GM18873 (cell line): ENCODE measurements at regions not wholly inside any gene's neighbourhood (a gene's known extent, or its start where the extent isn't known, plus 50 kb on each side); places are given as distances from the start of the nearest gene placed in this dataset.
A peak's percentile ranks its signal among the peaks of the same experiment; 100 is the strongest.
"Not testable (repeated sequence)": the region's sequence is repeated elsewhere in the genome, so short reads cannot be mapped to it uniquely, and the experiment has no call there.

Source experiments
- ATAC-seq: cut with Tn5 transposase; IDR thresholded peaks from one replicate; pipeline ENCODE4 v1.9.1; 2021; ENCODE audit warnings: mild to moderate bottlenecking, moderate library complexity, moderate number of reproducible peaks; ENCODE audit not compliant: unreplicated experiment, low FRiP score

DNA sequence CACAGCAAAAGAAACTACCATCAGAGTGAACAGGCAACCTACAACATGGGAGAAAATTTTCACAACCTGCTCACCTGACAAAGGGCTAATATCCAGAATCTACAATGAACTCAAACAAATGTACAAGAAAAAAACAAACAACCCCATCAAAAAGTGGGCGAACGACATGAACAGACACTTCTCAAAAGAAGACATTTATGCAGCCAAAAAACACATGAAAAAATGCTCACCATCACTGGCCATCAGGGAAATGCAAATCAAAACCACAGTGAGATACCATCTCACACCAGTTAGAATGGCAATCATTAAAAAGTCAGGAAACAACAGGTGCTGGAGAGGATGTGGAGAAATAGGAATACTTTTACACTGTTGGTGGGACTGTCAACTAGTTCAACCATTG lies 207.8 kb downstream of the USP6NL start:
- ATAC-seq = not testable (repeated sequence)

DNA sequence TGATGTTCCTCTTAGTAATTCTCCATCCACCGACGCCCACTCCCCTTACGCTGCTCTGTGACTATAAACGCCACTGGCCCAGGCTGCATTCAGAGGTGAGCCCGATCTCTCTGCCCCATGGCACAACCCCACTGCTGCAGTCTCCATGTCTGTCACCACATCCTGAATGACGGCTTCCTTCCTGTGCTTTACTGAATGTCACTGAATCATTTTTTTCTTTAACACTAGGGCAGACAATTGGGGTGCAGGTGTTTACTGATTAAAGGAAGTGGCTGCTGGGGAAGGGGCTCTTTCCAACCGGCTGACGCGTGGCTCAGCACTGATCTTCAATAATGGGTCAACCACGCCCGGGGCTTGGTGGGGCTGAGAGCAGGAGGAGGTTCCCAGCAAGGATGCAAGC lies 208.3 kb downstream of the USP6NL start:
- ATAC-seq = peak; percentile 63

- ATAC-seq = no peak
These were observed 209.1 kb downstream of the USP6NL start for GRCh38 chr10:11402392-11402791.

- no peak for ATAC-seq
These were observed 209.9 kb downstream of the USP6NL start for GRCh38 chr10:11401264-11402235.

- ATAC-seq = no peak
These were observed 213.4 kb downstream of the USP6NL start for GRCh38 chr10:11397980-11398580.

DNA sequence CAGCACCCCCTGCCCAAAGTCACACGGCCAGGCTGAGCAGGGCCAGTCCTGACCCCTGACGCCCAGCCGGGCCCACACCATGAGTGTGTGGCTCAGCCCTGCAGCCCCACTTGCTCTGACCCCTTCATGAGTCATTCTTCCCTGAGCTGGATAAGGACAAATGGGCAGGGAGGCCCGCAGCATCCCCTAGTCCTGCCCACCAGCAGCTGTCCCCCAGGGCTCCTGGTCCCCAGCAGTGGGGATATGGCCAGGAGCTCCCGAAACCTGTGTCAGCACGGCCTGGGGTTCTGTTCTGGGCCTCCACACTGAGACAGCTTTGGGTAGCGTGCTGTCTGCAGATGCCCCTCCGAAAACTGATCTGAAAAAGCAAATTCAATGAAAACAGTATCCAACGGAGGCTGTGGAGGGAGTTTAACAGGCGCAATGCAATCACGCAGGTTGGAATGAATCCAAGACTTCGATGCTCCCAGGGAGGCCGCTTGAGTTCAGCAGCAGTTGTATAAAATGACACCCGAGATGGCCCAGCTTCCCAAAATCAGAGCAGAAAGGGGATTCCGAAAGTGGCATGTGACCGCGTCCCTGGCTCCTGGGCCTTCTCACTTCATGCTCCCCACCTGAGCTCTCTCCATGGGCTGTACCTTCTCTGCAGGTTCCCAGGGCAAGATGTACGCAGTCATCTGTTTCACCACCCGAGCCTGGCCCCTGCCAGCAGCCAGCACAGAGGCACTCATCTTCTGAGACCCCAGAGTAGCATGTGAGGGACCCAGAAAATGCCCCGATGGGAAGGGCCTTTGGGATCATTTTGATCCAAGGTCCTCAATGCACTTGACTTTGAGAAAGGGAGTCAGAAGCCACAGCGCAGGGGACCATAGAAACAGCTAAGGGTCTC lies 214.1 kb downstream of the USP6NL start:
- ATAC-seq = no peak

GRCh38 chr10:11396311-11396955 lies 215.0 kb downstream of the USP6NL start:
- ATAC-seq = no peak

DNA sequence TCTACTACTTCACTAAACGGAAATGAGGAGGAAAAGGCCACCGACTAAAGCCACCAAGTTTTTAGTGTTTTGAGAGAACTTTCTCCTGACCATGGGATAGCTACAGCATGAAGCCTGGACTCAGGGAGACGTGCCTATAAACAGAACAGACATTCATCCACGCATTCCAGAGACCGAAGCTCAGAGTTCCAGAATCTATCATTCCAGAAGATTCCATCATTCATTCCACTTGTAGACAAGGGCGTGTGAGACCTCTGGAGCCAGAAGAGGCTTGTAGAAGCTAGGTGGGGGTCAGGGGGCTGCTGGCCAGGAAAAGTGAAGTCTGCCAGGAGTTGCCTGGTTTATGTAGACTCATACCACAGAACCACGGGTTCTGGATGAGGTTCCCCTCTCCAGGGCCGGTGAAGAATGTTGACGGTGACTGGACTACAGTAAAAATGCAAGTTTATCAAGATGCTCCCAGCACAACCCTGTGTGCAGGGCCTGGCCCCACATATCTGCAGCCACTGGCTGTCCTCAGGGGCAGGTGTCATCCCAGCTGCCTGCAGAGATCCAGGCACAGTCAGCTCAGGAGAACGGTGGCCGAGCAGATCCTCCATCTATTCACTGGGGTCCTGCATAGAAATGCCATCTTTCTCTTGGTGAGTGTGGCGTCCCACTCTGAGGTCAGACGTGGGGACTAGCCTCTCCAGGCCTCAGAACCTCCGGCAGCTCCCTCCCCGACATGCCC lies 215.7 kb downstream of the USP6NL start:
- no peak for ATAC-seq

GRCh38 chr10:11395161-11395560 lies 216.3 kb downstream of the USP6NL start:
- no peak for ATAC-seq

GRCh38 chr10:11393858-11394257 lies 217.6 kb downstream of the USP6NL start:
- no peak for ATAC-seq

GRCh38 chr10:11392776-11393175 lies 218.7 kb downstream of the USP6NL start:
- ATAC-seq = no peak

- ATAC-seq = no peak
These were observed 222.5 kb downstream of the USP6NL start for GRCh38 chr10:11388996-11389395.

DNA sequence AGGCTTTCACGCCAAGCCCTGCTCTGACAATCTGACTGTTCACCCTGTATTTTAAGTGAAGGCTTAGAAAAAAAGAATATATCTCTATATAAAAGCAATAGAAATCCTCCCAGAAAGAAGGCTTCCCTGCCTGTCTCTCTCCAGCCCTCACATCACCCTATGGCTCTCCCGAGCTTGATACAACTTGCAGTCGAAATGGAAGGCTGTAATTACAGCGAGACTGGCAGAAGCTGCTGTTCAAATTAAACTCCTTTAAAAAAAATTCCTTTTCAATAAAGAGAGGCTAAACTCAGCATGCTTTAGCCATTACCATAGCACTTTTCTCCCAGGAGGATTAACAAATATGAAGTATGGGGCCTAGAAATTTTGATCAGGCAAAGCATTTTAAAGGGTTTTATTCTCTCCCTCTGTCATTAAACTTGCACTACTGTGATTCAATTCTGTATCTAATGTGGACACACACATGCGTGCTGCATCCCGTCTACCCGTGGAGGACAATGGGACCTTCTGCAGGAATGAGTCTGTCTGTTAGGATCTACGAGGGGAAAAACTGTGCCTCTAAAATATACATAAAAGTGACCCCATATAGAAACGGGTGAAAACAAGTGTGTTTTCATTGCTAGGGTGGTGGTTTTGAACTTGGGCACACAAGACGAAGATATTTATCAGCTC lies 223.8 kb downstream of the USP6NL start:
- ATAC-seq = no peak

DNA sequence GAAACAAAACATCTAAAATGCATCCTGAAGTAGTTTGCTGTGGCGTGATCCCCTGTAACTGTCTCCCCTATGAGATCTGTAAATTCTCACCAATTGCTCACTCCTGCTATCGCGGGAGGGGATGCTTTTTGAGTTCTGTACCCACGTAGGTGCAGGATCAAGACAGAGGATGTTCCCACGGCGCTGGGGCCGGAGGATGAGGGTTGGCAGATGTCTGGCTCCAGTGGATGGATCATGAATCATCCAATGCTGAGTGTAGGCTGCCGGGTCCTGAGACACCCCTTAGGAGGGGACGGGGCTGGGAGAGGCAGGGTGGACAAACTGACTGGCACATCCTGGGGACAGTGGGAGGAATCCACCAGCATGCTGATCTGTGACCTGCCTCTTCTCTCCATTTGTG lies 224.4 kb downstream of the USP6NL start:
- ATAC-seq = no peak
